GM12865 (cell line): ENCODE measurements at regions not wholly inside any gene's neighbourhood (a gene's known extent, or its start where the extent isn't known, plus 50 kb on each side); places are given as distances from the start of the nearest gene placed in this dataset.

Experiments used
- DNase-seq: peaks from one replicate; pipeline ENCODE4 v3.0.0; 2010; ENCODE audit warnings: low read depth
- H3K4me3 ChIP-seq: 2 replicates; pipeline ENCODE4 v1.5.1; 2011; ENCODE audit warnings: mild to moderate bottlenecking, low read depth, low read length, control low read depth
- CTCF ChIP-seq: IDR thresholded peaks from 2 replicates; pipeline ENCODE4 v1.5.1; 2011; ENCODE audit warnings: low read length, control low read depth, low read depth, inconsistent platforms; ENCODE audit not compliant: insufficient read depth; ENCODE audit errors: missing control alignments

- no peak for TF ChIP-seq CTCF
- no peak overlapping the region for H3K4me3 ChIP-seq
- no peak for DNase-seq
Observed at GRCh38 chr17:77684803-77685798, 273.4 kb upstream of the TNRC6C start.

GRCh38 chr17:77685881-77686486 is 272.5 kb upstream of the TNRC6C start:
- no peak for TF ChIP-seq CTCF
- no peak overlapping the region for H3K4me3 ChIP-seq

GRCh38 chr17:77686903-77687302 is 271.6 kb upstream of the TNRC6C start:
- H3K4me3 ChIP-seq: no peak overlapping the region
- DNase-seq: no peak
- TF ChIP-seq CTCF: no peak

More at GRCh38 chr17:77685881-77686486, 272.5 kb upstream of the TNRC6C start:
- no peak for DNase-seq

GRCh38 chr17:77687417-77687816 is 271.1 kb upstream of the TNRC6C start:
- no peak overlapping the region for H3K4me3 ChIP-seq
- no peak for DNase-seq
- no peak for TF ChIP-seq CTCF

- no peak overlapping the region for H3K4me3 ChIP-seq
- no peak for DNase-seq
- TF ChIP-seq CTCF: no peak
Observed at GRCh38 chr17:77687921-77688320, 270.6 kb upstream of the TNRC6C start.

GRCh38 chr17:77688369-77688768 is 270.1 kb upstream of the TNRC6C start:
- no peak for DNase-seq
- H3K4me3 ChIP-seq: no peak overlapping the region
- no peak for TF ChIP-seq CTCF
